Neural progenitor cell (in vitro differentiated cells): ENCODE measurements at regions not wholly inside any gene's neighbourhood (a gene's known extent, or its start where the extent isn't known, plus 50 kb on each side); places are given as distances from the start of the nearest gene placed in this dataset.

Experiments
- CTCF ChIP-seq: fragments of 200-600 bp; sonication (generic); IDR thresholded peaks from 2 replicates; pipeline ENCODE4 v1.5.1; 2017; ENCODE audit warnings: antibody characterized with exemption, mild to moderate bottlenecking
- EZH2 ChIP-seq: fragments of 200-600 bp; sonication (generic); IDR thresholded peaks from 2 replicates; pipeline ENCODE4 v1.6.1; 2017; ENCODE audit warnings: antibody characterized with exemption, mild to moderate bottlenecking, moderate library complexity

GRCh38 chr4:59223292-59223941 is 1976.7 kb upstream of the ADGRL3 start:
- TF ChIP-seq CTCF (no peak), EZH2 (no peak)
